ENCODE measurements at regions not wholly inside any gene's neighbourhood (a gene's known extent, or its start where the extent isn't known, plus 50 kb on each side); places are given as distances from the start of the nearest gene placed in this dataset.

DNA sequence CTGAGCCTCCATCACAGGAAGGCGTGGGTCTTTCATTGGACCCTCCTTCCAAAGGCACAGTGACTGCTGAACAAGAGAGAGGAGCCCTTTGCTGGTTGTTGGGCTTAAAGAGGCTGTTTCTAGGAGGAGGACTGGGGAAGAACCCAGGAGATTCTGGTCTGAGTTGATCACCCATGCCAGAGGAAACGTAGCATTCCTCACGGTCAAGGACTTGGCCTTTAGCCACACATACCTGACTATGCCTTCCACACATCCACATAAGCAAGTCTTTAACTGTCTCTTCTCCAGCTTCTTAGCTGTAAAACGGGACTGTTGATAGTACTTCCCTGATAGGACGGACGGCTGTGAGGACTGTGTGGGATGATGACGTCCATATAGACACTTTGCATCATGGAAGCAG lies 149.8 kb upstream of the IRX3 start:
- no peak for DNase-seq

DNA sequence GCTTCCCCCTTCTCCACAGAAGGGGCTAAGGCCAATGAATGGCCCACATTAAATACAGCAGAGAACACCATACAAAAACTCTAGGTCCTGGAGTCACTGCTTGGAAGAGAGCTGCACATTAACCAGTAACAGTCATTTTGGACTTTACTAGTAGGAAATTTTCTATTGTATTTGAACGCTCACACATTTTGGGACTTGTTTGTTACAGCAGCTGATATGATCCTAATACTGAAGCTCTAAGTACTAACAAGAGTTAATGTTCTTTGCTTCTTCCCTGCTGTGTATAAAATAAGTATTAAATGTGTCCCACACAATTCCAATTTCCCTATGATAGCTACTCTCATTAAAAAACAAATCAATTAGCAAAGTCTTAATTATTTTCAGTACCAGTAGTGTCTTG lies 148.3 kb upstream of the IRX3 start:
- no peak for DNase-seq

DNA sequence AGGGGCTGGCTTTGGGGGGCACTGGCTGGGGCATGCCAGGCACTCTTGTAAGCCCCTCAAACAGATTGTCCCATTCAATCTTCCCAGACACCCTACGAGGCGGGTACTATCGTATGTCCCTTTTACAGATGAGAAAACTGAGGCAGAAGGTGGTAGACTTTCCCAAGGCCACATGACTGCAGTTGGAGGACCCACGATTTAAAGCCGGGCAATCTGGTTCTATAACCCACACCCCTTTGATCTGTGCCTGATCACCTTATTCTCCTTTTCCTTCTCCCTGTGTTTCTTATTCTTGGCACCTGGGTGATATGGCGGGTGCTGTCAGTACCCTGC lies 146.3 kb upstream of the IRX3 start:
- DNase-seq, result no peak

DNA sequence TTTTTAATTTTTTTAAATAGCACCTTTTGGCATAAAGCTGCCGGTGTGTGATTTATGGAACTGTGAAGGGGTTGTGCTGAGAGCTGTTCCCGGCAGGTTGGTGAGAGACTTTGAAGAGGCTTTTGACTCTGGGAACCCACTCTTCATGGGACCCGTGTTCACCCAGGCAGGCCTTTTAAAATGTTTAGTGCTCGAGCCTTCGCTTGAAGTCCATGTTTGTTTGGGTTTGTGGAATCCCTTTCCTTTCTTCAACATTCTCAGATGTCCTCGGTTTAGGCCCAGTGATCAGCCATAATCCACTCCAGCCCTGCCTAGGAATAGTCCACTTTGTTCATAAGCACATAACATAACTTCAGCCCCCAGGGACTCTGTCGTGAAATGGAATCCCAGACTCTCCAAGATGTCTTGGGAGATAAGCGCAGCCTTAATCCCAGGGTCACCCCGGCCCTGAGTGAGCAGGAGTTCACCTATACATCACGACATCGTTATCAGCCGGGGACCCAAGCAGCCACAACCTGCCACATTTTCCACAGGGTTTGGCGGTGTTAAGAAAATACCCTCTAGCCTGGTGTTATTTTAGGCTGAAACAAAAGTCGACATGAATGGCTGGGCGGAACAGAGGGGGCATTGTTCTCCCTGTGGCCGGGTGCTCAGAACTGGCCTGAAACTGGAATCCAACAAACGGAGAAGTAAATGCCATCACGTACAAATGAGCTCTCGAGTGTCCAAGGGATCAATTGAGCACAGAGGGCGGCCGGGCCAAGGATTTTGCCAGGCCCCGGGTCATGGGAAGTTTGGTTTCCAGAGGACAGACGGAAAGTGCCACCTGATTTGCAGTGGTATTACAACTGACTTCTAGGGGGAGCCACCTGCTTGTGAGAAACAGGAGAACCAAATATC lies 145.7 kb upstream of the IRX3 start:
- DNase-seq, result no peak

DNA sequence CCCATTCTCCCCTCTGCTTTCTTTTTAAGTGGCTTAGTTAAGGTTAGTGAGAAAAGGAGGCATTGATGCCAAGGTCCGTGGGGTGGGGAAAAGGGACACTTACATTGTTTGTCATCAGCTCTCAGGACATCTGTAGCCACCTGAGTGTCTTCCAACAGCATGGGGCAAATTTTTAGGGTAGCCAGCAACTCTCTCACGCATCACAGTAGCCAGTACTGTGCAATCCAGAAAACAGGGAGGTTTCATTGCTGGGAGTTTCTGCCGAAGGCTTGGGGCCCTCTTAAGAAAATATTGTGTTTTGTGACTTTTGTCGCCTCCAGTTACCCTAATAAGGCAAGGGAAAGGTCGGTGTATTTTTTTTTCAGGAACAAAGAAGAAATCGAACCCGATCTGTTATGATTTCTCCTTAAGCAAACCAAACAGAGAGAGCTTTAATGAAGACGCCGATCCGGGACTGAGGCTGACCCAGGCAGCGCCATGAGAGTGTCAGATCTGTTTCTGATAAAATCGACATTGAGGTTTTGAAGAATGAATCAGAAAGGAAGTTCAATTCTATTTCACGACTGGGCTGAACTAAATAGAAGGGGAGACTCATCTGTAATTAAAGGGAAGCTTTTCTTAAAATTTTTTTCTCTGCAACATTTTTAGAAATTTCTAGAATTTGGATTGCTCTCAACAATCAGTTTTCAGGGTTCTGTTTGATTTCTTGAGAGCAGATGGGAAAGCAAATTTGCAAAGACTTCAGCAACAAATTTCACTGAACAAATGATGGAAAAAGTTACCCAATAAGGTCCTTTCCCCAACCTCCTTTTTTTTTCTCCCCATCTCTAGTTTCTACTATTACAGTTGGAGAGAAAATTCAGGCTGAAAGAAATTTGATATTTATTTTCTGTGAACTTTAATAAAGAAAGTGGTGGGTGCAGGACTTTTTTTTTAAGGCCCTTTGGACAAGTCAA lies 144.7 kb upstream of the IRX3 start:
- DNase-seq, result peak; percentile 7

DNA sequence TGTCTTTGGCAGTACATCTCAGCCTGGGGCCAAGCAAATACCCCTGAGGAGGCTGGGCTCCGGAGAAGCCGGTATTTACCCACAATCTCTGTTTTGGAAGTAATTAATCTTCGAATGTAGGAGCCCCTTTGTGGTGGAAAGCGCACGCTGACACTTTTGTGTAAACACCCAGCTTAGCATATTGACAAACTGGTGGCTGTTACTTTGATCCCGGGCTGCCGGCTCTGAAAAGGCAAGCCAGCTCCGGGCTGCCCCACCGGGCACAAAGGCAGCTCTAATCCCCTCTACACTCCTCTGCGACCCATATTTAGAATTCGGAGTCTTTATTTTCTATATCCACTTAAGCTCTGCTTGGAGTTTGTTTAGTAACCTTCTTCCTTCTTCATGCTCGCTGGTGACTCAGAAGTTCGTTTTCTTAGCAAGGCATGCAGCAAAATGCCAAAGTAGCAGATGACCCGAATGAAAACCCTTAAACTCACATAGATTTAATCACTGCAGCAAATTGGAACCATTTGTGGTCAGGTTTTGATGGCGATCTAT lies 144.0 kb upstream of the IRX3 start:
- DNase-seq, result no peak

DNA sequence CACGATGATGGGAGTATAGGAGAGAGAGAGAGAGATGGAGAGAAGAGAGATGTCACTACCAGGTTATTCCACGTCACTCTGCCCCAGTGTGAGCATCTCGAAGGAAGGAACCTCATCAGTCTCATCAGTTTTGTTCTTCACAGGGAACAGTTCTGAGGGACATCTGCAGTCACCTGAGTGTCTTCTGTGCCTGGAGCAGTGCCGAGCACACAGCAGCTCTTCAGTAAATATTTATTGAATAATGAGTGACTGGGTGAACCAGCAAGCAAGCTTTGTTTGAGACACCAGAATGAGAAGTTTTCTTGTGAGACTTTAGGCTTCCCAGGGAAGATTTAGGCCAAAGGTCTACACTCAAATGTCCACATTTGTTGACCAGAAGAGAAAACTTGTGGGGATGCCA lies 142.4 kb upstream of the IRX3 start:
- no peak for DNase-seq

DNA sequence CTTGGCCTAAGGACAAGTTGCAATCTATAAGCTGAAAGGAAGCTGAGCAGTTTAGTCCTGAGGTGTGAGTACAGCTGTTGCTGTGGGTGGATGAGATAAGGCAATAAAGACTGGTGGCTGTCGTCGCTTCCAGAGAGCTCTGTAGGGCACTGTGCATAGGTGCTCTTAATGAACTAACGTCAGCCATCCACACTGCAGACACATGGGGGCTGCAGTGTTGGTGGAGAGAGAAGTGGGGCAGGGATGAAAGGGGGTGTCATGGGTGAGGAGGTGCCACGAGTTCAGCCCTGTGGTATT lies 139.9 kb upstream of the IRX3 start:
- no peak for DNase-seq

DNA sequence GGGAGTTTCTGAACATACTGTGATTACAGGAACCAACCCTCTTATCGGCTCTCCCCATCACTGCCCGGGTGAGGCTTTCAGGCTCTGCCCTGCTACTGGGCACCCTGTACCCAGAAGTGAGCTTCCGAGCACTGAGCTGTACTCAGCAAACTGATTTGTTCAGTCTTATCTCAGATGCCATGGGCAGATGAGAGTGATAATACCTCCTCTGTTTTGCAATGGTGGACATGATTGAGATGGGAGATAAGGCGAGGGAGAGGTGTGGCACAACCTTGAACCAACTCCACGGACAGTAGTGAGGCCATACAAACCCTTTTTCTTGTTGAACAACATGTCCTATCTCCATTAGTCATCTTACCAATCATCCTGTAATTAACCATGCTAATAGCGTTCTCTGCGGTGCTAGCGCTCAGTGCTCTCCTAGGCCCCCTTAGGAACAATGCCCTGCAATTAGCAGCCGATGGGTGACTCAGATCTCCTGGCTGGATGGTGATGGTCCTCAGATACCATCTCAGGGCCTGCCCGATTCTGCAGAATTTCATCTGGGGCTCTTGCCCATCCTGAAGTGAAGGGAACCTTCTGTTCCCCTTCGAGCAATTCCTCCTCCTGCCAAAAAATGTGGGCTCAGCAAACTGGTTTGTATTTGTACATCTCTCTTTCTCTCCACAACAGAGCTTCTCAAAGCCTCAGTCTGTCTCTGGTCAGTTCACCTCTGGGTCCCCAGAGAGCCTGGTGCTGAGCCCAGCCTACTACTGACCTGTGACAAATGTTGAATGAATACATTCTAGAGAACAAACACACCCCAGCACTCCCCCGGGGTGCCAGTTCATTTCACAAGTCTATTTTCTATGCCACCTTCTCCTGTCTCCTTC lies 139.3 kb upstream of the IRX3 start:
- peak; percentile 35 for DNase-seq

DNA sequence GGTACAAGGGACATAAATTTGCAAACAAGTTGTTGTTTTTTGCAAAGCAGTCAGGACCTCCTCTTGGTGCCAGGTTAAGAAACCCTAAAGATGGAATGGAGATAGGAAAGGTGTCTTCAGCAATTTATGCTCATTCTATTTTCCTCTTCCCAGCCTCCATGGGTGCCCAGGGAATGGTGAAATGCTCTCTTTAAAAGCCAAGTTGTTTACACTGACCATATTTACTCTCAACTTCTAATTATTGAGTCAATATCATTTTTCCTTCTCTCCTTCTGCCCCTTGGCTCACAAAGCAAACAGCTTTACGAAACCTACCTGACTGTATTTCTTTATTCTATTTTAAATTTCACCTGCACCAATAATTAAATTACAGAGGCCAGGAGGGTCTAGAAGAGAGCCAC lies 138.5 kb upstream of the IRX3 start:
- DNase-seq, result no peak

DNA sequence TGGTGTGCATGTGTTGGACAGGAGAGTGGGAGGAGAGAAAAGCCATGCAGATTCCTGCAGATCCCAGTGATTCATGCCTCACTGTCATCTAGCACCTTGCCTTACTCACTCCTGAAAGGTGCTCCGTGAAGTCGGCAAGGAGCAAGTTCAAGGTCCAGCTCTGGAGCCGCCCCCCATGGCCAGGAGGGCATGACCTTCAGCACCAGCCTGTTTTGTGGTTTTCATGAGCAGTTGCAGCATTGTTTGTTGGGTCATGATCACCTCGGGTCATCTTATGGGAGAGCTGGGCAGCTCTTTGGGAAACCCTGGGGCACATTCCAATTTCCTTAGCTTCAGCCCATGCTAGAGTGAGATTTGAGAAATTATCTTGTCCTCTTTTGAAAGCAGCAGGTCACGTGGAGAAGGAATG lies 137.5 kb upstream of the IRX3 start:
- DNase-seq, result no peak

DNA sequence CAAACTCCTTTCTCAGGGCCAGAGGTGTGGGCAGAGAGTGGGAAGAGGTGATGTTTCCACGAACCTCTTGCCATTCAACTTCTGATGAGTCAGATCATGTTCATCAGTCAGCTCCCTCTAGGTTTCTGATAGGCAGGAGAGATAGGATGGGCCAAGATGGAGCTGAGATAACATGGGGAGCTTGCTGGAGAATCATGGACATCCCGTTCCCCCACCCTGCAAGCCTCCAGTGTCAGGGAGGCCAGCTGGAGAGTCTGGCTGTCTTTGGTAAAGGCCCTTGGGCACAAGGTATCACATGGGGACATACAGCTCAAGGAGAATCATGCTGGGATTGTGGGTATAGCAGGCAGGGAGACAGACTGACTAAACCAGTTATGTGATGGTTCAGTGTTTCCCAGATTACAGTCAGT lies 136.0 kb upstream of the IRX3 start:
- no peak for DNase-seq

DNA sequence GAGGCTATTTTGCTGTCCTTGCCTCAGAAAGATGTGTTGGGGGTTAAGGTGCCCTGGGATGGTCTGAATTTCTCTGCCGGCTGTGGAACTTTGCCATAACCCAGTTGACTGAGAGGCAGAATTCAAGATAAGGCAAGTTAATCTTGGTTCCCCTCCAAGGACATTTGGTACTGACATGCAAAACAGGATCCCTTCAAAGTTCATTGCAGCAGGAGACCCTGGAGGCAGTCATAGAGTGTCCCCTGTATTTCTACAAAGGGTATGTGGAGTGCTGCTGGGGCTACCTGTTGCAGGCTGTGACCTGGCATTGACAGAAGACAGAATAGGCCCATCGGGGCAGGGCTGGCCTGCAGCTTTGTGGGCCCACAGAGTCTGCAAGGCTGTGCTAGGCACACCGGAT lies 135.6 kb upstream of the IRX3 start:
- no peak for DNase-seq

DNA sequence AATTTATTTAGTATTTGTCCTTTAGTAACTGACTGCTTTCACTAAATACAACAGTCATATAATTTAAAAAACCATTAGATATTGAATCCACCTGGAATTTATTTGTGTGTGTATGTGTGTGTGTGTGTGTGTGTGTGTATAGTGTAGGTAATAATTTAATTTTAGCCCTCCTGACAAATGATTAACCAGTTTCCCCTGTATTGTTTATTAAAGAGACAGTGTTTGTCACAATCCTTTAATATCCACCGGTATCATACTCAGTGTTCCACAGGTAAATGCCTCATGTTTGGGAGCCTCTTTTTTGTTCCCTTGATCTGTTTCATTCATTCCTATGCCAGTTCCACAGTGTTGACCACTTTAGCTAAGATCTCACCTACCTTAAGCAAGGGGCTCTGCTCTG lies 134.6 kb upstream of the IRX3 start:
- DNase-seq, result no peak

DNA sequence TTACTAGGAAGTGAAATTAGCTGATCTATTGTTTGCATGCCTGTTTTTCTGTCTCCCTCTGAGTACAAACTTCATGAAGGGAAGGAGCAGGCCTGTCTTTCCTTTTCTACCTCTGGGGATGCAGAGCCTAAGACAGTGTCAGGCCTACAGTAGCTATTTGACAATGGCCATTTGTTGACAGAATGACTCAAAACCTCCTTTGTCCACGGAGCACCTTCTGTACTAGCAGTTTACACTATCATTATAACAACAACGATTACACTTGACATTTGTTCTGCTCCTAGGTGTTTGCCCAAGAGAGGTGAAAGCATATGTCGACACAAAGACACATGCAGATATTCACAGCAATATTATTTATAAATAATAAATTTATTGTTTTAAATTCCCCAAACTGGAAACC lies 132.3 kb upstream of the IRX3 start:
- no peak for DNase-seq

DNA sequence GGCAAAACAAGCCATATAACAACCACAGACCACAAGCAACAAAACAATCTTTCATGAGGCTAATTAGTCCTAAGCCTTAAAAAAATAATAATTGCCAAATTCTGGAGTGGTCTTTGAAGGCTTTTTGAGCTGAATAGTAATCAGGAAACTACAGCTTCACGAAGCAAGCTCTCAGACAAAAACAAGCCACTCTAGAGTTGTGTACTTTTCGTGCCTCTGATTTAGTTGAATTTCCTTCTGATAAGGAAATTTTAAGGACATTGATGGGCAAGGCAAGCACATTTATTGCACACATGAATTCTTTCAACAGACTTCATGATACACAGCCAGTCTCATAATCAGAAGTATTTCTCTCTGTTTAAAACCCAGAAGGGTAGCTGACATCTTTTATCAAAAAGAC lies 130.8 kb upstream of the IRX3 start:
- no peak for DNase-seq

DNA sequence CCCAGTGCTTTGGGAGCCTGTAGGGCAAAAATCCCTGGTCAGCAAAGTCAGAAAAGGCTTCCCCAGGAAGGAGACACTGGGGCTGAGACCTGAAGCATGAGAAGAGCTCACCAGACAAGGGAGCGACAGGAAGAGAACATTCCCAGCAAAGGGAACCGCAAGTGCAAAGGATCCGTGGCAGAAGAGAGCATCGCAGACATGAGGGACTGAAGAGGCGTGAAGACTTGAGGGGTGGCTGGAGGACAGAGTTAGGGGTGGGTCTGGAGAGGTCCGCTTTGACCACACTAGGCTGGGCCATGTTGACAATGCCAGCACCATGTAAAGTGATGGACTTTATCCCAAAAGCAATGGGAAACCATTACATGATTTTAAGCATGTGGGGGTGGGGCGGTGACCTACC lies 128.1 kb upstream of the IRX3 start:
- no peak for DNase-seq

DNA sequence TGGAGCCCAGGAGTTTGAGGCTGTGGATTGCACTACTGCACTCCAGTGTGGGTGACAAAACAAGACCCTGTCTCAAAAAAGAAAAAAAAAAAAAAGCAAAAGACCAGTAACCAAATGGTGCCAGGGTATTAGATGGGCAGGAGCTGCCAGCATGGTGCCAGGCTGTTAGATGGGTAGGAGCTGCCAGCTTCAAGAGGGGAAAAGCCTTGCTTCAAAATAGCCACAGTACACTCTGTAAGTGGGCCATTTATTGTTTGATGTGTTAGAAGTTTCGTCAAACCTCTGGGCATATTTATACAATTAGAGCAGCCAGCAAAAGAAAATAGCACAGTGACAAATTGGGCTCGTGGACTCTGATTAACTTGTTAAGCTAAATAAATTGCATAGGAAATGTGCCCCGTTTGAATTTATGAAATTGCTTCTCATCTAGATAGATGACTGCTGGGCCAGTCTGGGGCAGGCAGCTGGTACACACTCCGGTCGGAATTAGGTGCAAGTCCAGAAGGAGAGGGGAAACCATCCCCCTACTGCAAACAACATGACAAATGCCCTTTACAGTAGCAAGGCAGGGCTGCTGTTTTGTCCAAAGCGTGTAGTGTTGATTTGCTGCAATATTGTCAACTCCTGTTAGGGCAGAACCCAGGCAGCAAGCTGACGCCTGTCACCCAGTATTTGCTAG lies 126.3 kb upstream of the IRX3 start:
- DNase-seq, result no peak

DNA sequence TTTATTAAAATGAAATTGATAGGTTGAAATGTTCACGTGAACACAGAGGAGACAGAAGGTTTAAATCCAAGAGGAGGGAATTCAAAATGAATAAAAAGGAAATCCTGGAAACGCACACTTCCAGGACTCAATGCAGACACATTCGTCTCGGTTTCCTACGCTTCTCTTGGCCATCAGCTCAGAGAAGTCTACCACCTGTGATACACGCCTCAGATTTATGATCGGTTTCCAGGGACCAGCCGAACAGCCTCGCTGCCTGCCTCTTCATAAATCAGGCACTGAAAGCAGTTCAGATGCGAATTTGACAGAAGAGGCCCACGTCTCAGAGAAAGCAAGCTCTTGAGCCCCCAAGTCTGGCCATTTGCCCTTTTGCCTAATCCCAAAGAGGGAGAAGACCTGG lies 125.5 kb upstream of the IRX3 start:
- DNase-seq, result no peak

DNA sequence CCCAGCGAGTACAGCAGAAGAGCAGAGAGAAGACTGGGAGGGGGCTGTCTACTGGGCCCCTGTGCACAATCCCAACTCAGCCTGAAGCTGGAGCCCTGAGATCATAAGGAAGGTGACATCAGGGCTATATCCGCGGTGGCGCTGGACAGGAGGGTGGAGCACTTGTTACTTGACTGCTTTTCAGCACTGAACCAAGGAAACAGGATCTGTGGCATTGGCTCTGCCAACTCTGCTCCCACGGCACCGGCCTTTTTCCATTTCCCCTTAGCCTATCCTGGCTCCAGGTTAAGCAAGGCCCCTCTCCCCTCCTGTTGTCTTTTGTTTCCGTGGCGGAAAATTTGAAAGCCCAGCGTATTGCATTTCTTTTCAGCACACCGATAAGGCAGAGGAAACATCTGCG lies 125.0 kb upstream of the IRX3 start:
- DNase-seq, result no peak

DNA sequence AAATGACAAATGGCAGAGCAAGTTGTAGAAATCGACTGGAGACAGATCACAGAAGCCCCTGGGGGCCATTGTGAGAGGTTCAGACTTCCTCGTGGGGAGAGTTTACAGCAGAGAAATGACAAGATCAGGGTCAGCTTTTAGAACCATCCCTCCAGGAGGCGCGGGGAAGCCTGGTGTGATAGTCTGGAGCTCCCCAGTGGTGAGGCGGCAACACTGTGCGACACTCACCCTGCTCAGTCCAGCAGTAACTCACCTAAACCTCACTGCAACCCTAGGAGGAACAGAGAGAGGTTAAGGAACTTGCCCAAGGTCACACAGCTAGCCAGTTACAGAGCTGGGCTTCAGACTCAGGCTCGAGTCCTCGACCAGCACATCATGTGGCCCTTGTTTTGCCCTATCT lies 123.4 kb upstream of the IRX3 start:
- no peak for DNase-seq

DNA sequence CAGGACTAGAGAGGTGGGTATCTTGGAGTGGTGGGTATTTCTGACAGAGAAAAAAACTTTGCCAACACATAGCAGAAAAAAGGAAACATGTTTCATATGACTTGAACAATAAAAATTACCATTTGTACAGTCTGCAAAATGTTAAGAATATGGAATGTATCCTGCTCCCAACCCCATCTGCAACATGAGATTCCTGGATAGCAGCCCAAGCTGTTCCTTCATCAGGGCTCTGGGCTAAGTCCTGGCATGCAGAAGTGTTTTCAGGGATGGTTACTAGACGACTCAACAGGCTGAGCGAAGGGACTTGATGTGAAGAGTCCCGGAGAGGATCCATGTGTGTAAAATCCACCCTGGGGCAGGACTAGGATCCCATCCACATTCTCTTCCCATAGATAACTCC lies 121.0 kb upstream of the IRX3 start:
- no peak for DNase-seq

DNA sequence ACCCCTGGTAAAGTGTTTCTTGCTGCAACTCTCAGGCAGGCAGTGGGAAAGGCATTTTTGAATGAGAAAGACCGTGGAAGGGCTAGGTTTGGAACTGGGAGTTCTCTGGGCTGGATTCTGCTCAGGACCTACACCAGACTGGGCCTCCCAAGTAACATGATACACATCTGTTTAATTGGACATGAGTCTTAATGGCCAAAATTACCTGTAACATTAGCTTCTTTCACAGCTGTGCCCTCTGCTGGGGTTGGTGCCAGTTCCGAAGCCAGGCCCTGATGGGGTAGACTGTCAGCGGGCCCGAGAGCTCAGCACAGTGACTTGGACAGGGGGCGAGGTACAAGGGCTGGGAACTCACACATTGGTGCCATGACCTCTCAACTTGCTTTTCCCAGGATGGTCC lies 118.9 kb upstream of the IRX3 start:
- no peak for DNase-seq

All from hematopoietic multipotent progenitor cell treated with erythropoietin and hydrocortisone succinate and interleukin-3 and kit ligand, for 6 days (in vitro differentiated cells).